ENCODE measurements at regions not wholly inside any gene's neighbourhood (a gene's known extent, or its start where the extent isn't known, plus 50 kb on each side); places are given as distances from the start of the nearest gene placed in this dataset.
A peak's percentile ranks its signal among the peaks of the same experiment; 100 is the strongest.

- intact Hi-C loops (cut with micrococcal nuclease): no loop called here
- in situ Hi-C loops (cut with MboI; ENCODE audit: low sequenced_read_pairs): no loop called here
- H2AK9ac ChIP-seq (replicated peaks; ENCODE audit: low read depth, low read length, poor library complexity): no peak overlapping the region
- H2BK5ac ChIP-seq (ENCODE audit: low read depth, low read length, poor library complexity, severe bottlenecking): no peak overlapping the region
- H4K91ac ChIP-seq (ENCODE audit: insufficient read depth, low read depth, low read length): no peak overlapping the region
- peaks cover 3% of the 10 kb centered on the region for H3K27me3 ChIP-seq (ENCODE audit: control insufficient read depth, insufficient read depth, low read length)
- dilution Hi-C loops (cut with HindIII; ENCODE audit: low sequenced_read_pairs, unreplicated experiment): no loop called here
- H3K79me1 ChIP-seq (ENCODE audit: low read depth in 1 of 2, low read length in 2 of 2): no peaks in the 10 kb centered on the region
- no peak overlapping the region for H3K4me2 ChIP-seq (ENCODE audit: low read depth, low read length)
- H3K14ac ChIP-seq (replicated peaks; ENCODE audit: low read depth, low read length): no peak overlapping the region
- H4K5ac ChIP-seq (ENCODE audit: low read depth, low read length): no peak overlapping the region
- no peak overlapping the region for H3K23ac ChIP-seq (ENCODE audit: low read depth, low read length)
- no peaks in the 10 kb centered on the region for H4K20me1 ChIP-seq (ENCODE audit: insufficient read depth, low read length)
- H3K18ac ChIP-seq (ENCODE audit: low read depth, low read length): no peak overlapping the region
- DNase-seq (peak; percentile 32), ATAC-seq (ENCODE audit: low read depth) (peak; percentile 63)
- H3K9me3 ChIP-seq (ENCODE audit: control insufficient read depth, insufficient read depth, low read length): no peaks in the 10 kb centered on the region
- H2AK5ac ChIP-seq (ENCODE audit: low read depth, low read length): no peak overlapping the region
- no peak overlapping the region for H2BK20ac ChIP-seq (ENCODE audit: low read depth, low read length)
- no peaks in the 10 kb centered on the region for H3K36me3 ChIP-seq (ENCODE audit: control insufficient read depth, insufficient read depth, low read length)
- ChIA-PET CTCF (no interaction called here), POLR2A (ENCODE audit: unreplicated experiment) (no interaction called here)
- H3K9me1 ChIP-seq (ENCODE audit: insufficient read depth, low read length): no peaks in the 10 kb centered on the region
- TF ChIP-seq USF2 (IDR thresholded peaks at IDR 0.05; ENCODE audit: low read depth, low read length): no peak
- no peak for TF ChIP-seq FOS (IDR thresholded peaks at IDR 0.05; ENCODE audit: low read depth, low read length)
- no peak for TF ChIP-seq CEBPB (IDR thresholded peaks at IDR 0.05; ENCODE audit: low read depth, low read length)
- no peak overlapping the region for H2BK15ac ChIP-seq (ENCODE audit: low read depth, low read length)
- 33% methylated on average over 2 of the region's 4 CpGs; no CpG with 5 or more reads in 1 of the 2 experiments for WGBS, 2 experiments (ENCODE audit: extremely low coverage in 2 of 2, insufficient read length in 1 of 2)
- H3K4ac ChIP-seq (ENCODE audit: low read depth, low read length): no peak overlapping the region
- H2BK120ac ChIP-seq (ENCODE audit: low read depth, low read length): no peak overlapping the region
- no peak overlapping the region for H3K27ac ChIP-seq (ENCODE audit: insufficient read depth, low read length)
- no peak overlapping the region for H3K4me3 ChIP-seq (ENCODE audit: insufficient read depth, low read depth, low read length)
- H3K4me1 ChIP-seq (ENCODE audit: control insufficient read depth, insufficient read depth, low read length): no peaks in the 10 kb centered on the region
- H2AFZ ChIP-seq (replicated peaks; ENCODE audit: low read length, poor library complexity): no peak overlapping the region
- no TSS peak for BruUV-seq (replicated peaks)
- no peak overlapping the region for H4K8ac ChIP-seq (ENCODE audit: low read depth in 2 of 2, low read length in 2 of 2)
- no peak overlapping the region for H3K9ac ChIP-seq (ENCODE audit: low read depth, low read length)
- no peak overlapping the region for H3K56ac ChIP-seq (ENCODE audit: extremely low read depth, insufficient read depth, low read length)
Measured at GRCh38 chr6:147974376-147974775, 368.3 kb upstream of the SASH1 start.

Data from IMR-90 (cell line).